C4-2B (cell line): ENCODE measurements at regions not wholly inside any gene's neighbourhood (a gene's known extent, or its start where the extent isn't known, plus 50 kb on each side); places are given as distances from the start of the nearest gene placed in this dataset.

ENCODE experiments used
- H3K27ac ChIP-seq: fragments of 450-650 bp; 2 replicates; pipeline ENCODE4 v1.5.1; 2017
- ZFX ChIP-seq: fragments of 450-650 bp; IDR thresholded peaks from 2 replicates; pipeline ENCODE4 v1.6.1; 2017
- TF ChIP-seq, protein P1 (sequence below): fragments of 450-650 bp; conservative IDR thresholded peaks from 2 replicates; pipeline ENCODE4 v1.5.1; 2017; ENCODE audit warnings: mild to moderate bottlenecking

DNA sequence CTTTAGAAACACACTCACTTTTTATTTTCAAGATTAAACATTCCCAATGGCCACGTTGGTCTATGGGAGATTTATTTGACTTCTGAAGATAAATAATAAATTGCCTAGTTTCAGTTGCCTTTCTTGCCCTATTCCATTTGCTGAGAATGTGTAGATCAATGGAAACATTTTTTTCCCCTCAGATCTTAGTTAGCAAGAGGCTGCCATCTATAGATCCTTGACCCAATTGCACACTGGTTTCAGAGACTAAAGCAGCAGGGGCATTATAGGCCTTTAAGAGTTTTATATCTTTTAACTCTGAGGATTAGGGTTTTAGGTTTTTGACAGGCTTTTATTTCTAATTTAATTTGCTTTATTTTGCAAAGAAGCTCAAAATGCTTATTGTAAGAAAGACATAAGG is 163.2 kb upstream of the GPR26 start:
- H3K27ac ChIP-seq = no peak overlapping the region
- no peak for TF ChIP-seq ZFX

DNA sequence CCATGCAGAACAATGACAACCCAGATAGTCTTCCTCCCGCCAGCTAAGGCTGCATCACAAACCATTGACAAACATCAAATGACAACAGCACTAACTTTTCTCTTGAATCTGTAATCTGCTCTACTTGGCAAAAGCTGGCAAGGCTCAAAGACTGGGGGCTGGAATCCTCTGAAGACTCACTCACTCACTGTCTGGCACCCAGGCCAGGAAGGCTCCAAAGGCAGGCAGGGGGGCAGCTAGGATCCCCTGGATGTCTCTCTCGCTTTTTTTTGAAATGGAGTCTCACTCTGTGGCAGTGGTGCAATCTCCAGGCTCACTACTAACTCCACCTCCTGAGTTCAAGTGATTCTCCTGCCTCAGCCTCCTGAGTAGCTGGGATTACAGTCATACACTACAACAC is 159.7 kb upstream of the GPR26 start:
- TF ChIP-seq, protein P1, sequence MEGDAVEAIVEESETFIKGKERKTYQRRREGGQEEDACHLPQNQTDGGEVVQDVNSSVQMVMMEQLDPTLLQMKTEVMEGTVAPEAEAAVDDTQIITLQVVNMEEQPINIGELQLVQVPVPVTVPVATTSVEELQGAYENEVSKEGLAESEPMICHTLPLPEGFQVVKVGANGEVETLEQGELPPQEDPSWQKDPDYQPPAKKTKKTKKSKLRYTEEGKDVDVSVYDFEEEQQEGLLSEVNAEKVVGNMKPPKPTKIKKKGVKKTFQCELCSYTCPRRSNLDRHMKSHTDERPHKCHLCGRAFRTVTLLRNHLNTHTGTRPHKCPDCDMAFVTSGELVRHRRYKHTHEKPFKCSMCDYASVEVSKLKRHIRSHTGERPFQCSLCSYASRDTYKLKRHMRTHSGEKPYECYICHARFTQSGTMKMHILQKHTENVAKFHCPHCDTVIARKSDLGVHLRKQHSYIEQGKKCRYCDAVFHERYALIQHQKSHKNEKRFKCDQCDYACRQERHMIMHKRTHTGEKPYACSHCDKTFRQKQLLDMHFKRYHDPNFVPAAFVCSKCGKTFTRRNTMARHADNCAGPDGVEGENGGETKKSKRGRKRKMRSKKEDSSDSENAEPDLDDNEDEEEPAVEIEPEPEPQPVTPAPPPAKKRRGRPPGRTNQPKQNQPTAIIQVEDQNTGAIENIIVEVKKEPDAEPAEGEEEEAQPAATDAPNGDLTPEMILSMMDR = no peak
- TF ChIP-seq ZFX = no peak
- no peak overlapping the region; the same call in 1 of the 2 replicates for H3K27ac ChIP-seq

DNA sequence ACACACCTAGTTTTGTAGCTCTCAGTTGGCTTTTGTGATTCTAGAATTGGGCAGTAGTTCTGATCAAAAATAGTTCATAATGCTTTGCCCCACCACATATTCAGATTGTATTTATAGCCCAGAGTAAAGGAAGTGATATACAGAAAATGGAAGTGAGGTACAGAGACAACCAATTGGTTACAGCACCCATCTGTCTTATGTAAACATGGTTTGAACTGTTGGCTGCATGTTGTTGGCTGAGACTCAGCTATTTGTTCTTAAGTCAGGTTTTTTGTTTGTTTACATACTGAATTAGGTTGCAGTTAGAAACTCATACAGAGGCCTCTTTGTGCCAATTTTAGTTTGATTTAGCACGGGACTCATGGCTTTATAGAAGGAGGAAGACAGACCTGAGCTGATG is 158.9 kb upstream of the GPR26 start:
- no peak for TF ChIP-seq ZFX
- TF ChIP-seq, protein P1 = no peak
- peak overlapping the region; percentile 43; the same call in 1 of the 2 replicates for H3K27ac ChIP-seq

DNA sequence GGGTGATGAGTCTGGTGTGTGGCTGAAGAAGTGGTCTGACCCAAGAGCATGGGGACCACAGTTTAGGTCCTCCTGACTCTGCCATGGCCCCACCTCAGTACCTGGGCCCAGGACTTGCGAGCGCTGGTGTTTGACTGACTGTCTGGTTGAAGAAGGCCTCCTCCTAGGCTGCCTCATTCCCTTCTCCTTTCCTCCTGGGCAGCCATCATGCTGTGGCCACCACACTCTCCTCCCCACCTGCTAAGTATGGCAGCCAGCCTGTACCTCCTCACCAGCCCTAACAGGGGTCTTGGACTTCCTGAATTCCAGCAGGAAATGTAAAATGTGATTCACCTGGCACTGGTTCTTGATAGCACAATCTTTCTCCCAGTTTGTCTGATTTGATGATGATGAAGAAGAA is 156.8 kb upstream of the GPR26 start:
- TF ChIP-seq, protein P1 = no peak
- no peak for TF ChIP-seq ZFX
- H3K27ac ChIP-seq = no peak overlapping the region

DNA sequence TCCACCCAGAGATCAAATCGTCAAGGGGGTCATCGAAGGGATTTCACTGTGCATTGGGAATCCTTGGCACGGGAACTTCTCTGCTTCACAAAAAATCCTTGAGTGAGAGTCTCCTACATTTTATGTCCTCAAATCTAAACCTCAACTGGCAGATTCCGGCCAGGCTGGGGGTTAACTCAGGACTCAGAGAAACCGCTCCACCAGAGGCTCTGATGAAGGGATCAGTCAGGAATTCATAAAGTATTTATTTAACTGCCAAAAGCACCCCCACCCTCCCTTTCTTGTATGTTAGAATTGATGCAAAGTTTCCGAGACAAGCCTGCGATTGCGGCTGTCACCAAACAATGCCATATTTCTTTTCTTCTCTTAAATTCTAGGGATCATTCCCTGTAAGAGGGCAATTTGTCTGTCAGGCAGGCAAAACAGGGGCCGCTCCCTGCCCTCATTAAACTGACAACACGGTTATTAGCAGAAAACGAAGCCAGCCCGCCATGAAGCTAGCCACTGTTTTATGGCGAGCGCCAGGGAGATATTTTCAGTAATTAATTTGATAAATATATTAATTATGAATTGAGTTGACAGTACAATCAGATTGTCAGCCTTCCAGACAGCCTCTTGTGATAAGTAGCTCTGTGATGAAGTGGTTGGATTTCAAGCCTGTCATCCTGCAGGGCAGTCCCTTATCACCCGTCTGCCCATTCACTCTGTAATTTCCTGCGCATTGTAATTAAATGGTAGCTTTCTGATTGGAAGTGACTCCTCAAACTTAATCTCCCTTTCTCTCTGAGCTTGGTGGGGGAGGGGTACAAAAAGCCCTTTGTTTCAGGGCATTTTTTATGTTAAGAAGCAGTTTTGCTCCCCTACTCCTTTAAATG is 153.0 kb upstream of the GPR26 start:
- no peak for TF ChIP-seq ZFX
- TF ChIP-seq, protein P1 = no peak
- no peak overlapping the region for H3K27ac ChIP-seq

DNA sequence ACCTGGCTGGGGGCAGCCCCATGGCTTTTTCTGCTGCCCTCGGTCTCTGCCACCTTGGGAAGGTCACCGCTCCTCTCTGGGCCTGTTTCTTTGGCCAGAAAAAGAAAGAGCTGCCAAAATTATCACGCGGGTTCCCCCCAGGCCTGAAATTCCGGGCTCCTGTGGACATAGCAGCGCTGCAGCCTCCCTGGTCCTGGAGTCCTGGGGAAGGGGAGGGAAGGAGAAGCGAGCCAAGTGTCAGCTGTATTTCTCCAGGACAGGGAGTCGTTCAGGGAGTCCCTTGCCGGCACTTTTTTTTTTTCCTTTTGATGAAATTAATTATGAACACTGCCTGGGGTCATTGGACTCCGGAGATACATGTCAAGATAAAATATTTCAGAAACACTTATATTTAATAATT is 152.3 kb upstream of the GPR26 start:
- no peak overlapping the region for H3K27ac ChIP-seq
- no peak for TF ChIP-seq ZFX
- TF ChIP-seq, protein P1 = no peak

DNA sequence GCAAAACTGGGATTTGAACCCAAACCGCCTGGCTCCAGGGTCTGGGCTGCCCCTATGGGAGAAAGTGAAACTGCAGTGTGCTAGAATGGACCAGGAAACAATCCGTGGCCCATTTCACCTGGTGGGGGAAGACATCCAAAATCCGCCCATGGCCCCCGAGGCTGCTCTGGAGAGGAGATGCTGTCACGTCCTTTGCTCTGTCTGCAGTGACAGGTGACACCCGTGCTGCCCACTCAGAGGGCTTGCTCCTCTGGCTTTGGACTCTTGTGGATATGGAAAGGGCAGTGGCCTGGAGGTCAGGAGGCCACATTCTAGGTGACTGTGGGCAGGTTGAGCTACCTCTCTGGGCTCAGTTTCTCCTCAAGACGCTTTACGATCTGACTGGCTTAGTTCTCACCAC is 151.2 kb upstream of the GPR26 start:
- TF ChIP-seq ZFX = no peak
- TF ChIP-seq, protein P1 = no peak
- no peak overlapping the region for H3K27ac ChIP-seq

DNA sequence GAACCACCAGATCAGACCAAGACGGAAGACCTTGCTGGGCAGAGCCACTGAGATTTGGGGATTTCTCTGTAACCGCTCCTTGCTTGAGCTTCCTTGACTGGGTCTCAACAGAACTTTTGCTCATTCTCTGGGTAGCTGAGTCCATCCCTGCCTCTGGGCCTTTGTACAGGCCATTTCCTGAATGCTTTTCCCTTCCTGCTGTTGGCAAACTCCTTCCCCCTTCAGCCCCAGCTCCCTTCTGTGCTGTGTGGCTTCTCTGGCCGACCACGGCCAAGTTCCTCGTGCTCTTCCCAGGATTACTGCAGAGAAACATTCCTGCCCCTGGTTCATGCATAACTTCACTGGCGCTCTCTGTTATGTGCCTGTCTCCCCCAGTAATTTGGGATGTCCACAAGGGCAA is 150.5 kb upstream of the GPR26 start:
- no peak for TF ChIP-seq ZFX
- TF ChIP-seq, protein P1 = no peak
- no peak overlapping the region for H3K27ac ChIP-seq
